Right lobe of liver (tissue), 6 donors: ENCODE measurements at regions not wholly inside any gene's neighbourhood (a gene's known extent, or its start where the extent isn't known, plus 50 kb on each side); places are given as distances from the start of the nearest gene placed in this dataset.

Experiments used
- ATAC-seq, 4 donors: fragments of 200-7000 bp; cut with Tn5 transposase; one replicate each; pipeline ENCODE4 v1.9.1; 2020; ENCODE audit warnings: mild to moderate bottlenecking in 4 of 4, moderate library complexity in 4 of 4
- DNase-seq, 3 donors: peaks; one replicate each; pipeline ENCODE4 v3.0.0-alpha.2; 2020
- H3K27ac ChIP-seq, 3 donors: fragments of 200-600 bp; one replicate each; pipeline ENCODE4 v1.8.0; 2022
- H3K27me3 ChIP-seq, 2 donors: fragments of 200-600 bp; one replicate each; pipeline ENCODE4 v1.8.0; 2022
- H3K36me3 ChIP-seq, 4 donors: fragments of 200-600 bp; sonication (generic) in 1 of 4; one replicate each; pipeline versions ENCODE4 v1.5.1 to v1.8.0; 2017 to 2022; ENCODE audit warnings: control low read depth in 1 of 4
- H3K4me1 ChIP-seq, 4 donors: fragments of 200-600 bp; sonication (generic) in 1 of 4; one replicate each; pipeline versions ENCODE4 v1.5.1 to v1.8.0; 2017 to 2022; ENCODE audit warnings: control low read depth in 1 of 4
- H3K4me3 ChIP-seq, 3 donors: fragments of 200-600 bp; one replicate each; pipeline ENCODE4 v1.8.0; 2022
- H3K9me3 ChIP-seq, 4 donors: fragments of 200-600 bp; sonication (generic) in 1 of 4; one replicate each; pipeline versions ENCODE4 v1.5.1 to v1.8.0; 2017 to 2022; ENCODE audit warnings: control low read depth in 1 of 4
- CTCF ChIP-seq, 4 donors: fragments of 200-600 bp in 3 of 4; fragments of 450-650 bp in 1 of 4; IDR thresholded peaks; one replicate each; pipeline versions ENCODE4 v1.5.1 to v1.8.0; 2016 to 2022; ENCODE audit warnings: antibody characterized with exemption in 4 of 4, mild to moderate bottlenecking in 2 of 4
- POLR2A ChIP-seq: fragments of 450-650 bp; IDR thresholded peaks from one replicate; pipeline ENCODE4 v1.6.1; 2017; ENCODE audit warnings: antibody characterized with exemption, mild to moderate bottlenecking
- WGBS: methylation state at CpG from one replicate; pipeline ENCODE4 v1.1.6; 2018; ENCODE audit warnings: low coverage, low lambda C conversion rate; ENCODE audit not compliant: insufficient coverage; ENCODE audit errors: missing lambda C conversion rate; 5-methylcytosine and 5-hydroxymethylcytosine counted together
- intact Hi-C, 2 donors: fragments of 100-400 bp; cut with DNase I; formaldehyde crosslinking; loops; one replicate each; pipeline versions ENCODE4 v1.11.2 to v1.14.1; 2022
- donor health status: DM: no; HTN: yes; CAD: no.
- donor health status: DM: no; HTN: no; CAD: no.
- donor health status: DM: no; HTN: no; CAD: no.
- donor health status: DM: no; HTN: yes; CAD: no.
- donor health status: DM: no; HTN: yes; CAD: no.

GRCh38 chr1:22233222-22233621, 90.3 kb upstream of the WNT4 start:
- TF ChIP-seq POLR2A (no peak), CTCF (IDR thresholded peaks at IDR 0.05) (no peak)
- WGBS = no CpG with 5 or more reads among the region's 5 CpGs
- H3K4me3 ChIP-seq = no peak overlapping the region

GRCh38 chr1:22234476-22235030, 91.7 kb upstream of the WNT4 start:
- TF ChIP-seq CTCF (IDR thresholded peaks at IDR 0.05) (no peak), POLR2A (no peak)
- Histone ChIP-seq H3K4me3 (no peak overlapping the region), H3K36me3 (no peaks in the 10 kb centered on the region), H3K27ac (no peak overlapping the region), H3K27me3 (peaks cover 0 to 10% of the 10 kb centered on the region in 2 donors), H3K4me1 (no peaks in the 10 kb centered on the region), H3K9me3 (no peaks in the 10 kb centered on the region)
- intact Hi-C loops = no loop called here
- WGBS = 48% methylated on average over 4 of the region's 4 CpGs
- DNase-seq (no peak), ATAC-seq (no peak)

More at GRCh38 chr1:22233222-22233621, 90.3 kb upstream of the WNT4 start:
- intact Hi-C loops = no loop called here
- Histone ChIP-seq H3K36me3 (no peaks in the 10 kb centered on the region), H3K27ac (no peak overlapping the region), H3K4me1 (no peaks in the 10 kb centered on the region), H3K9me3 (no peaks in the 10 kb centered on the region), H3K27me3 (peaks cover 0 to 10% of the 10 kb centered on the region in 2 donors)
- DNase-seq (no peak), ATAC-seq (no peak)

- WGBS = 38% methylated on average over 4 of the region's 7 CpGs
- DNase-seq = no peak
Observed at GRCh38 chr1:22236166-22236565, 93.3 kb upstream of the WNT4 start.

GRCh38 chr1:22236900-22237299, 94.0 kb upstream of the WNT4 start:
- TF ChIP-seq CTCF (IDR thresholded peaks at IDR 0.05) = no peak
- no peak for TF ChIP-seq POLR2A
- Histone ChIP-seq H3K9me3 (no peaks in the 10 kb centered on the region), H3K36me3 (no peaks in the 10 kb centered on the region), H3K27me3 (peaks cover 0 to 10% of the 10 kb centered on the region in 2 donors), H3K27ac (no peak overlapping the region), H3K4me3 (no peak overlapping the region), H3K4me1 (no peaks in the 10 kb centered on the region)
- DNase-seq (peak in 1 of 3 donors; percentile 7), ATAC-seq (no peak)
- WGBS = 64% methylated on average over 5 of the region's 6 CpGs
- intact Hi-C loops = no loop called here

More at GRCh38 chr1:22236166-22236565, 93.3 kb upstream of the WNT4 start:
- Histone ChIP-seq H3K9me3 (no peaks in the 10 kb centered on the region), H3K4me1 (no peaks in the 10 kb centered on the region), H3K4me3 (no peak overlapping the region), H3K27ac (no peak overlapping the region), H3K36me3 (no peaks in the 10 kb centered on the region), H3K27me3 (peaks cover 0 to 10% of the 10 kb centered on the region in 2 donors)
- no peak for ATAC-seq
- intact Hi-C loops = no loop called here
- TF ChIP-seq POLR2A (no peak), CTCF (IDR thresholded peaks at IDR 0.05) (no peak)
